ENCODE measurements at regions not wholly inside any gene's neighbourhood (a gene's known extent, or its start where the extent isn't known, plus 50 kb on each side); places are given as distances from the start of the nearest gene placed in this dataset.

DNA sequence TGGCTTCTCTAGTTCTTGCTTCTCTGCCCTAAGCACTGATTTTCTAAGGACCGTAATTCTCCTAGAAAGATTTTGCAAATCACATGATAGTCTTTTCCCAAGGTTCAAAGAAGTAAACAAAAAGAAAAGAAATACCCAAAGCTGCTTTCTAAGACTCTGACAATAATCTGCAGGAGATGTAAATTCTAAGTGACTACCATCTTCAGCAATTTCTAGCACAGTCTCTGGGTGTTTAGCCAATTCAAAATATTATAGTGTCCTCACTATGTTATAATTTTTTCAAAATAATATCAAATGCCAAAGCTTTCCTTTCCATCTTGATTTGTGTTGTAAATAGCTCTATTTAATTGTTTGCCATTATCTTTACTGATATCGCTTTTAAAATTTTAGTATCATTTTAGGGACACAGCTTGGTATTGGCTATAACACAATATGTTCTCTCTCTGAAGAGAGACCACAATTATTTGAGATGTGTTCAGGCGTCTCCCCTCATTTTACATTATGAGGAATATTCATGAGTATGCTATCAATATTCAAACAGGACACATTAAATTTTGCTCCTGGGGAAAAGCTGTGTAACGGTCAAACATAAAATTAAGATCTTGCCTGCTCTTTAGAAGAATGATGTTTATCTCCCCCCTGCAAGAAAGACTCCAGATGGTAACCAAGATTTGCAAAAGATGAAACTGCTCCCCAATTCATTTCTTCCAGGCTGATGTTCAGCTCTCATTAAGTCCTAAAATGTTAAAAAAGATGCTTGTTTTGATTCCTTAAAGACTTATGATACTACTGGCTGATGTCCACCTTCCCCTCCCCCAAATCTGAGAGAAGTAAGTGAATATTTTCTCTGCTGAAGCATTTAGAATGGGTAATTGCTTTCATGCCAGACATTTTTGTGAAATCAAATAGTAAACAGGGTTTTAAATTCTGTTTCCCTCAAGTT lies 191.9 kb upstream of the WDR11 start:
- Histone ChIP-seq H3K36me3 (no peaks in the 10 kb centered on the region), H3K4me3 (no peak overlapping the region), H3K4me1 (no peaks in the 10 kb centered on the region), H3K27me3 (no peaks in the 10 kb centered on the region), H3K9me3 (no peaks in the 10 kb centered on the region), H3K27ac (replicated peaks in 1 of 4) (no peak overlapping the region)
- intact Hi-C loops (cut with DNase I) = no loop called here
- DNase-seq (ENCODE audit: extremely low spot score) = no peak
- TF ChIP-seq POLR2A (IDR thresholded peaks at IDR 0.05; ENCODE audit: low read depth) (no peak), POLR2AphosphoS5 (IDR thresholded peaks at IDR 0.05) (no peak), EP300 (IDR thresholded peaks at IDR 0.05) (no peak)
- TF ChIP-seq, protein P1, sequence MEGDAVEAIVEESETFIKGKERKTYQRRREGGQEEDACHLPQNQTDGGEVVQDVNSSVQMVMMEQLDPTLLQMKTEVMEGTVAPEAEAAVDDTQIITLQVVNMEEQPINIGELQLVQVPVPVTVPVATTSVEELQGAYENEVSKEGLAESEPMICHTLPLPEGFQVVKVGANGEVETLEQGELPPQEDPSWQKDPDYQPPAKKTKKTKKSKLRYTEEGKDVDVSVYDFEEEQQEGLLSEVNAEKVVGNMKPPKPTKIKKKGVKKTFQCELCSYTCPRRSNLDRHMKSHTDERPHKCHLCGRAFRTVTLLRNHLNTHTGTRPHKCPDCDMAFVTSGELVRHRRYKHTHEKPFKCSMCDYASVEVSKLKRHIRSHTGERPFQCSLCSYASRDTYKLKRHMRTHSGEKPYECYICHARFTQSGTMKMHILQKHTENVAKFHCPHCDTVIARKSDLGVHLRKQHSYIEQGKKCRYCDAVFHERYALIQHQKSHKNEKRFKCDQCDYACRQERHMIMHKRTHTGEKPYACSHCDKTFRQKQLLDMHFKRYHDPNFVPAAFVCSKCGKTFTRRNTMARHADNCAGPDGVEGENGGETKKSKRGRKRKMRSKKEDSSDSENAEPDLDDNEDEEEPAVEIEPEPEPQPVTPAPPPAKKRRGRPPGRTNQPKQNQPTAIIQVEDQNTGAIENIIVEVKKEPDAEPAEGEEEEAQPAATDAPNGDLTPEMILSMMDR (IDR thresholded peaks at IDR 0.05) = no peak
- WGBS = 65% methylated on average over 4 of the region's 4 CpGs

DNA sequence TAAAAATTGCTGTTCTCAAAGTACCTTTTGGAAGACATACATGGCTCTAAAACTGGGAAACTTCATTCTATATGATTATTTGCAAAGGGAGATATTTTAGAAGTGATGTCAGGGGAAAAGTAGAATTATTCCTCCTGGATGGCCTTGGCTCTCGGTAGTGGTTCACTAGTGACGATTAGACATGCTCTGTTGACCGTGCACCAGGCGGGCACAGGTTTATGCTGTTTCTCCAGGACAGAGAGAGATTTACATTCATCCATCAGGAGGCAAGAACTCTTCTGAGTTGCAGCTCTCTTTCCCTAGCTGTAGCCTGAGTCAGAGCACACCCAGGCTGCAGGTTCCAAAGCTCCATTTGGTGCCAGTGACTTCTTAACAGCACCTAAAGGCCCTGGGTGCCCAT lies 184.9 kb upstream of the WDR11 start:
- TF ChIP-seq, protein P1 (IDR thresholded peaks at IDR 0.05) = no peak
- no peak for TF ChIP-seq POLR2AphosphoS5 (IDR thresholded peaks at IDR 0.05)
- intact Hi-C loops (cut with DNase I) = no loop called here
- H3K36me3 ChIP-seq = no peaks in the 10 kb centered on the region
- no peaks in the 10 kb centered on the region for H3K4me1 ChIP-seq
- H3K27me3 ChIP-seq = peaks cover 0 to 9% (median 0%) of the 10 kb centered on the region in 4 donors
- DNase-seq (ENCODE audit: extremely low spot score) = no peak
- H3K27ac ChIP-seq (replicated peaks in 1 of 4) = no peak overlapping the region
- WGBS = 60% methylated on average over 4 of the region's 4 CpGs
- H3K4me3 ChIP-seq = no peak overlapping the region
- no peaks in the 10 kb centered on the region for H3K9me3 ChIP-seq

DNA sequence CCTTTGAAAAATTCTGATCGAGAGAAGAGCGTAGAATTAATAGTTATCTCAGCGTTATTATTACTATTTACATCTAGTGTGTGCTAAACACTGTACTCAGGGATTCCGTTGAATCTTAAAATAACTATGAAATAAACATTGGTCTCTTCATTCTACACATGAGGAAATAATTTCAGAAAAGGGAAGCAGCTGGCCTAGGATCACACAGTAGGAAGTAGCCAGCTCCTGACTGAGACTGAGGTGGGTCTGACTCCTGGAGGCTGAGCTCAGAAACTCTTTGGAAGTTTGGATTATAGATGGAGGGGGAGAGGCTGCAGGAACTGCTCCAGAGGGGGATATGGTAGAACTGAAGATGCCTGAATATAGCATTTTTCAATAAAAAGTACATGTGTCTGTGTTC lies 183.9 kb upstream of the WDR11 start:
- no peaks in the 10 kb centered on the region for H3K36me3 ChIP-seq
- intact Hi-C loops (cut with DNase I) = no loop called here
- 34% methylated on average over 4 of the region's 4 CpGs for WGBS
- no peak for TF ChIP-seq POLR2A (IDR thresholded peaks at IDR 0.05; ENCODE audit: low read depth)
- no peak for TF ChIP-seq POLR2AphosphoS5 (IDR thresholded peaks at IDR 0.05)
- TF ChIP-seq EP300 (IDR thresholded peaks at IDR 0.05) = no peak
- TF ChIP-seq, protein P1 (IDR thresholded peaks at IDR 0.05) = no peak
- no peak overlapping the region for H3K4me3 ChIP-seq
- H3K27ac ChIP-seq (replicated peaks in 1 of 4) = no peak overlapping the region
- peaks cover 0 to 11% (median 0%) of the 10 kb centered on the region in 4 donors for H3K27me3 ChIP-seq
- no peaks in the 10 kb centered on the region for H3K4me1 ChIP-seq
- no peak for DNase-seq (ENCODE audit: extremely low spot score)
- H3K9me3 ChIP-seq = no peaks in the 10 kb centered on the region

DNA sequence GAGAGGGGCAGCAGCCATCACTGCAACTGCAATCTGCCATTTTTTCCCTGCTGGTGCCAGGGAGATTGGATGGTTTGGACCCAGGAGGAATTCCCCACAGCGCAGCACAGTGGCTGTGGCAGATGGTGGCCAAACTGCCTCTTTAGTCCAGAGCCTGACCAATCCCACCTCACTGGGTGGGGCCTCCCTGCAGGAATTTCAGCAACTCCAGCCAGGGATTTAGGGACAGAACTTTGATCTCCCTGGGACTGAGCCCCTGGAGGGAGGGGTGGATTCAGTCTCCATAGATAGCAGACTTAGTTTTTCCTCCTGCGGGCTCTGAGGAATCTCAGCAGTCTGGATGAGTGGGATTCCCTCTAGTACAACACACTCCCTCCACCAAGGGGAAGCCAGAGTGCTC lies 179.7 kb upstream of the WDR11 start:
- TF ChIP-seq EP300 (IDR thresholded peaks at IDR 0.05) (no peak), POLR2AphosphoS5 (IDR thresholded peaks at IDR 0.05) (no peak)
- TF ChIP-seq, protein P1 (IDR thresholded peaks at IDR 0.05) = no peak
- no peaks in the 10 kb centered on the region for H3K4me1 ChIP-seq
- H3K9me3 ChIP-seq = peaks cover 0 to 9% (median 5%) of the 10 kb centered on the region in 4 donors
- no peak for DNase-seq (ENCODE audit: extremely low spot score)
- no peaks in the 10 kb centered on the region for H3K36me3 ChIP-seq
- H3K27me3 ChIP-seq = peaks cover 0 to 11% (median 0%) of the 10 kb centered on the region in 4 donors
- intact Hi-C loops (cut with DNase I) = no loop called here
- H3K4me3 ChIP-seq = no peak overlapping the region
- WGBS = 82% methylated on average over 2 of the region's 2 CpGs
- no peak overlapping the region for H3K27ac ChIP-seq (replicated peaks in 1 of 4)

Measured in esophagus muscularis mucosa (tissue), 4 donors.